H1 (cell line): ENCODE measurements at regions not wholly inside any gene's neighbourhood (a gene's known extent, or its start where the extent isn't known, plus 50 kb on each side); places are given as distances from the start of the nearest gene placed in this dataset.

Experiments
- JUN ChIP-seq: IDR thresholded peaks from 2 replicates; pipeline ENCODE4 v1.6.1; 2011; ENCODE audit warnings: low read depth, mild to moderate bottlenecking, improper control_type of control experiment, low read length
- POU5F1 ChIP-seq: IDR thresholded peaks from 2 replicates; pipeline ENCODE4 v1.6.1; 2011; ENCODE audit warnings: low read depth, mild to moderate bottlenecking, low read length, moderate library complexity
- RXRA ChIP-seq: IDR thresholded peaks from 2 replicates; pipeline ENCODE4 v1.6.1; 2011; ENCODE audit warnings: low read depth, mild to moderate bottlenecking, low read length, moderate library complexity; ENCODE audit not compliant: insufficient read depth

- TF ChIP-seq POU5F1 (no peak), RXRA (no peak), JUN (no peak)
Measured at GRCh38 chr10:3848005-3848774, 63.2 kb upstream of the KLF6 start (continued).
